ENCODE measurements at regions not wholly inside any gene's neighbourhood (a gene's known extent, or its start where the extent isn't known, plus 50 kb on each side); places are given as distances from the start of the nearest gene placed in this dataset.

GRCh38 chr16:85486256-85486915, 126.7 kb upstream of the GSE1 start:
- FAIRE-seq = no peak
- peak in 3 of 4 donors; percentile 30 to 47 (median 38) for ATAC-seq
- intact Hi-C loops (cut with DNase I) = no loop called here
- no peak for TF ChIP-seq CTCF (IDR thresholded peaks at IDR 0.05)
- peaks cover 6 to 8% (median 6%) of the 10 kb centered on the region in 3 donors for H3K4me1 ChIP-seq
- no peaks in the 10 kb centered on the region for H3K27me3 ChIP-seq
- H3K27ac ChIP-seq = no peak overlapping the region
- 77 to 78% methylated on average over 33 of the region's 33 CpGs for WGBS, 2 donors
- no peaks in the 10 kb centered on the region for H3K9me3 ChIP-seq
- no peaks in the 10 kb centered on the region for H3K36me3 ChIP-seq
- DNase-seq = peak in 1 of 6 donors; percentile 42
- H3K4me3 ChIP-seq = no peak overlapping the region

- H3K4me1 ChIP-seq = peaks cover 12 to 22% (median 22%) of the 10 kb centered on the region in 3 donors
- H3K4me3 ChIP-seq = no peak overlapping the region
- FAIRE-seq (no peak), DNase-seq (no peak), ATAC-seq (no peak)
- 91 to 94% methylated on average over 8 of the region's 8 CpGs for WGBS, 2 donors
- H3K27ac ChIP-seq = no peak overlapping the region
- H3K27me3 ChIP-seq = no peaks in the 10 kb centered on the region
- no peaks in the 10 kb centered on the region for H3K9me3 ChIP-seq
- no peak for TF ChIP-seq CTCF (IDR thresholded peaks at IDR 0.05)
- H3K36me3 ChIP-seq = no peaks in the 10 kb centered on the region
- intact Hi-C loops (cut with DNase I) = no loop called here
Measured at GRCh38 chr16:85488414-85488813, 124.7 kb upstream of the GSE1 start.

- Histone ChIP-seq H3K27me3 (no peaks in the 10 kb centered on the region), H3K4me3 (no peak overlapping the region), H3K9me3 (no peaks in the 10 kb centered on the region), H3K27ac (peak overlapping the region in 1 of 4 donors; percentile 62), H3K4me1 (peaks cover 12 to 22% (median 22%) of the 10 kb centered on the region in 3 donors), H3K36me3 (no peaks in the 10 kb centered on the region)
- FAIRE-seq = no peak
- no peak for DNase-seq
- TF ChIP-seq CTCF (IDR thresholded peaks at IDR 0.05) = no peak
- WGBS, 2 donors = 82 to 83% methylated on average over 27 of the region's 27 CpGs
- ATAC-seq = no peak
- intact Hi-C loops (cut with DNase I) = no loop called here
Measured at GRCh38 chr16:85490407-85491057, 122.6 kb upstream of the GSE1 start.

- peak in 5 of 6 donors; percentile 30 to 80 (median 63) for DNase-seq
Measured at GRCh38 chr16:85491058-85491771, 121.9 kb upstream of the GSE1 start.

More at GRCh38 chr16:85491058-85491771, 121.9 kb upstream of the GSE1 start:
- peak overlapping the region; percentile 57 to 88 (median 61) for H3K27ac ChIP-seq
- peak; percentile 39 to 64 (median 58) for TF ChIP-seq CTCF (IDR thresholded peaks at IDR 0.05)
- H3K36me3 ChIP-seq = no peaks in the 10 kb centered on the region
- peaks cover 12 to 22% (median 22%) of the 10 kb centered on the region in 3 donors for H3K4me1 ChIP-seq
- H3K4me3 ChIP-seq = no peak overlapping the region
- H3K9me3 ChIP-seq = no peaks in the 10 kb centered on the region
- FAIRE-seq (no peak), ATAC-seq (peak; percentile 36 to 56 (median 54))
- intact Hi-C loops (cut with DNase I) = no loop called here
- 52 to 59% methylated on average over 17 of the region's 17 CpGs for WGBS, 2 donors
- H3K27me3 ChIP-seq = no peaks in the 10 kb centered on the region

All from pancreas (tissue), 10 donors.